Stimulated activated CD4-positive, alpha-beta T cell treated with anti-CD3 and anti-CD28 coated beads, Interleukin-2, amount 100 ng/mL, for 24 hours (primary cell): ENCODE measurements at regions not wholly inside any gene's neighbourhood (a gene's known extent, or its start where the extent isn't known, plus 50 kb on each side); places are given as distances from the start of the nearest gene placed in this dataset.

Experiments
- DNase-seq, 2 donors: peaks; one replicate each; pipeline ENCODE4 v3.0.0-alpha.2; 2020

DNA sequence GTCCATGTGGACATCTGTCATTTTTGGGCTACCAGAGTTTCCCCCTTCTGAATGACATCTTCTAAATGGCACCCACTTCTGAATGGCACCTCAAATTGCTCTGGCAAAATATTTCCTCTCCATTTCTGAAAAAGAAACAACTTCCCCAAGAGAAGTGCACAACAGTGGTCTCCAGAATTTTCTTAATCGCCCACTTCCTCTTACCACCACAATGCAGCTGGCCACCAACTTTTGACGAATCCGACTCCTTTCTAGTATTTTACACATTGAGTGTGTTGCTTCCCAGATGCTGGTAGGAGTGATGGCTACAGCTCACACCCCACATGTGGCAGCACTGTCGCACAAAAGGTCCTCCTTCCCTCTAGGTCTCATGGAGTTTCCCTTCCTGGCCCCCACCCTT lies 216.1 kb downstream of the FOXA2 start:
- no peak for DNase-seq

DNA sequence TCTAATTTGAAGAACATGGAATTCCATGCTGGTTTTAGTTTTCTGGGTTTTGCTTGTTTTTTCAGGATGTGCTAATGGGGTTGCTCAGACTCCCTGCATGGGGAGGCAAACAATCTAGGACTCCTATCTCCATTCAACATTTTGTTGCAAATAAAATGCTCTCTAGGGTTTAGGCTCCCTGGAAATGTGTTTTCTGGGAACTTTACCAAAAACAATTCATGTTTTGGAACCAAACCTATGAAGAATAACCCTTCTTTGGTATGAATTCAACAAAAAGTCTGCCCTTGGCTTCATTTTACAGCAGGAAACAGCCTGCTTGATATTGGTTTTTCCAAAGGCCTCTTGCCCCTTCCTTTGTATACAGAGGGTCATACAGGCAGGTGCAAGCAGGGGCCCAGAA lies 217.7 kb downstream of the FOXA2 start:
- DNase-seq: no peak

DNA sequence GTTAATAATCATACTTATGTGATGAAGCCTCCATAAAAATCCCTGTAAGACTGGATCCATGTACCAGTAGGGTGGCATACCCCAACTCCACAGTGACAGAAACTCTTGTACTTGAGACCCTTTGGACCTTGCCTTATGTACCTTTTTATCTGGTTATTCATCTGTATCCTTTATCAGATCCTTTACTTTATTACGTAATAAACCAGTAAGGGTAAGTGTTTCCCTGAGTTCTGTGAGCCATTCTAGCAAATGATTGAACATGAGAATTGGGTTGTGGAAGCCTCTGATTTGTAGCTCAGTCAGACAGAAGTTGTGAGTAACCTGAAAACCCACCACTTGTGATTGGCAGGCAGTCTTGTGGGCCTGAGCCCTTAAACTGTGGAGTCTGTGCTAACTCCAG lies 229.7 kb downstream of the FOXA2 start:
- DNase-seq: no peak

DNA sequence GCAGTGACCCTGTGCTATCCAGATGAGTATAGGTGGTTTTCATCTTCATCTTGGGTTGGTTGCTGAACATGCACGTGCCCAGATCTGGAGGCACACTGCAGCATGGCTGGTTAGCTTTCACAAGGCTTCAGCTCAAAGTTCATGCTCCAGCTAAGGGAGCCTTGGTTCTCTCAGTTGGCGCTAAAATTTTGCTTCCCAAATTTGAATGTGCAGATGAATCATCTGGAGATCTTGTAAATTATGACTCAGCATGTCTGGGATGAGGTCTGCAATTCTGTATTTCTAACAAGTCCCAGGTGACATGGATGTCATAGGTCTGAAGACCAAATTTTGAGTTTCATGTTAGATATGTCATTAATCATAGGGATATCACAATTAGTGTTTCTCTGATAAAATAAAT lies 230.8 kb downstream of the FOXA2 start:
- no peak for DNase-seq

DNA sequence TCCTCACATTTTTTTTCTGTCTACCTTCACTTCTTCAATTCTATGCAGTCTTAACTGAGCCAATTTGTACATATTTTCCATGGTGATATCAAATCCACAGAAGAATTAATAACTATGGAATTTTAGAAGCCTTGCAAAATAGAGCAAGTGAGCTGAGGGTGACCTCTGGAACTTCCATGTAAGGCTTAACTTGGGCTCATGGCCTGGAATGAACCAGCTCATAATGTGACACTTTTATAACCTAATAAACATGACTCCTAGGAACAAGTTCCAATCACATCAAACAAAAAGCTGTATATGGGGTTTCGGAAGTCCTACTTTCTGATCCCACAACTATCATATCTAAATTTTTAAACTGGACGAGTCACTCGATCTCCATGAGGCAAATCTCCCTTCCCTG lies 232.4 kb downstream of the FOXA2 start:
- no peak for DNase-seq

- no peak for DNase-seq
These were observed 233.7 kb downstream of the FOXA2 start for GRCh38 chr20:22350624-22351023.

GRCh38 chr20:22348010-22348409 lies 236.4 kb downstream of the FOXA2 start:
- no peak for DNase-seq

- no peak for DNase-seq
These were observed 237.7 kb downstream of the FOXA2 start for GRCh38 chr20:22346716-22347115.

GRCh38 chr20:22343612-22344011 lies 240.8 kb downstream of the FOXA2 start:
- no peak for DNase-seq

DNA sequence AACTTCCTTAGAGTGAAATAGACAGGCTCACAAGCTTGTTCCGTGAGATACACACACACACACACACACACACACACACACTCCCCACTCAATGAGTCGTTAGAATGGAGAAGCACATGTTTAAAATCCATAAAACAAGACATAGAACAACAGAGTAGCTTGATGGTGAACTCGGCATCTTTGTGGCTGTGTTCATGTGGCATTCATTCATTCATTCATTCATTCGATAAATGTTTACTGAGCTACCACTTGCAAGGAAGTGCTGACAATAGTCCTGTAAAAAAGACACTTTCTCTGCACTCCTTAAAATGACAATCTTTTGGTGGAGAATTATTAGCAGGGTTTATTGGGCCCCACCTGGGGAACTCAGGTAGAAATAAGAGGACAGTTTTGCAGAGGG lies 242.0 kb downstream of the FOXA2 start:
- DNase-seq: no peak

- DNase-seq: no peak
These were observed 242.9 kb downstream of the FOXA2 start for GRCh38 chr20:22341508-22341907.

GRCh38 chr20:22339946-22340345 lies 244.4 kb downstream of the FOXA2 start:
- no peak for DNase-seq

GRCh38 chr20:22339091-22339881 lies 245.1 kb downstream of the FOXA2 start:
- peak in 1 of 2 donors; percentile 27 for DNase-seq

- no peak for DNase-seq
These were observed 246.1 kb downstream of the FOXA2 start for GRCh38 chr20:22338140-22338708.

DNA sequence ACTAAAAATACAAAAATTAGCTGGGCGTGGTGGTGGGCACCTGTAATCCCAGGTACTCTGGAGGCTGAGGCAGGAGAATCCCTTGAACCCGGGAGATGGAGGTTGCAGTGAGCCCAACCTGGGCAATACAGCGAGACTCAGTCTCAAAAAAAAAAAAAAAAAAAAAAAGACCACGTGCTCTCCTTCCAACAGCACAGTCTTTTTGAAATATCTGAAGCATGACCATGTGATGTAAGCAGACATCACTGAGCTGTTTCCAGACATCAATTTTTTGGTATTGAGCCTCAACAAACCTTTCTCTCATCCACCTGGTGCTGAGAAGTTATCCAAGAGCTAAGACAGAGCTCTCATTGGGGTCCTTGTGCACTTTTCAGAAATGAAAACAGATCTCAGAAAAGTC lies 249.2 kb downstream of the FOXA2 start:
- DNase-seq: no peak

DNA sequence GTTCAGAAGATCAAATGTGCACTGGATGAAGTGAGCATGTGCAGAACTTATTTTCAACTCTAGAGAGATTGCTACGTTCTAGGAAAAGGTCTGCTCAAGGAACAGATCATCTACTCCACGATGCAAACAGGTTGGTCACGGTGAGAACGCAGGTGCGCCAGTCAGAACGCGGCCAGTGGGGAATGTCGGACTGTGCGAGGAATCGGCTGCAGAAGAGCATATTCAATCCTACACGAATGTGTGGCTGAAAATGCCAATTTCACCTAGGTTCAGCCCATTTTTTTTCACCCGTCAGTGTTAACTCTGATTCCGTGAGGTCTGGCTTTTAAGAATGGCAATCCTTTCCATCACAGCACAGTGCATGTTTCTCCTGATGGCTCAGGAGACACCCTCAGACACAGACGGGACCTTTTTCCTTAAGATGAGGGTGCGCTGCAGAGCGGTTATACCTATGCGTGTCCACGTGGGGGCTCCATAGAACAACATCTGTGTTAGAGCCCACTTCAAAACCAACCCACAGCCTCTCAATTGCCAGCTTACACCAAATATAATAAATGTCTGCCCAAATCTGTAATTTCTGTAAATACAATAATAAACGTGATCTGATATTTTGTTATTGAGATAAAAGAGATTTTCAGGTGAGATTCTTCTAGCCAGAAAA lies 250.4 kb downstream of the FOXA2 start:
- DNase-seq: peak; percentile 25 to 49

GRCh38 chr20:22324505-22324904 lies 259.9 kb downstream of the FOXA2 start:
- DNase-seq: no peak

DNA sequence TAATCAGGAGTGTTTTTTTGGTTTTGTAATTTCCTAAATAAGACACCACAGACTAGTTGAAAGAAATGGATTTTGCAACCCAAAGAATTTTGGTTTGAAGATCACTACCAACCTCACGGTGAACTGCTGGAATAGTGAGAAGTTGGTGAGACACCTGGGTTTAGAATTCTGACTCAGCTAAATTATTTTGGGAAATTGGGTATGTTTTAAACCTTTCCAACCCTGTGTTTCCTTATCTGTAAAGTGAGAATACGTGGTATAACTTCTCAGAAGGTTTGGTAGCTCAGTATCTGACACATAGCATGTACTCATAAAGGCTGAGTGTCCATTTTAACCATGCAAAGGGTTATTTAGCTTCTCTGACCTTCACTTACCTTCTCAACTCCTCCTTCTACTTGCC lies 261.9 kb downstream of the FOXA2 start:
- no peak for DNase-seq

- no peak for DNase-seq
These were observed 263.2 kb downstream of the FOXA2 start for GRCh38 chr20:22321191-22321590.

DNA sequence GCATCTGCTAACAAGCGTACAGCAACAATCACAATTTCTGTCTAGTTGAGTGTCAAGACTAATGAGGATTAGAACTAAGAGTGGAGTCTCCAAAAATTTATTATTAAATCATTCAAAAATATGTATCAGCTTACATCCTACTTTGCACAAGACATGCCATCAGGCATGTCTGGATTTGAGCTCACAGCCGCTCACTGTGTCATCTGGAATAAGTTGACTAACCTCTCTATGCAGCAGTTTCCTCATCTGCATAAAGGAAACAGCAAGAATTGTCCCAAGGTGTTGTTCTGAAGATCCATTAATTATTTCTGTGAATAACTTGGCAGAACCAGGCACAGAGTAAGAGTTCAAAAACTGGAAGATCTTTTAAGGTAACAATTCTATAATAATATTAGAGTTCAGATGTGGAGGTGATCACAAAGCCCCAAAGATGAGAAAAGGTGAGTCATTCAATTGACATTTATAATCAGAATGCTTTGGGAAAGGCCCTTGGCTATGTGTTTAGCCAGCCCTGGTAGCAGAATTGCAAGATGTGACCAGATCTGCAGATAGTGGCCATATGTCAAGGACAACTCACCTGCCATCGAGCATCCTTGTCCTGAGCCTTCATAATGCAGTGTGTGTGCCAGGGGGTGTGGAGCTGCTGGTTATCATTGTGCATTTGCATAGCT lies 264.0 kb downstream of the FOXA2 start:
- DNase-seq: no peak

DNA sequence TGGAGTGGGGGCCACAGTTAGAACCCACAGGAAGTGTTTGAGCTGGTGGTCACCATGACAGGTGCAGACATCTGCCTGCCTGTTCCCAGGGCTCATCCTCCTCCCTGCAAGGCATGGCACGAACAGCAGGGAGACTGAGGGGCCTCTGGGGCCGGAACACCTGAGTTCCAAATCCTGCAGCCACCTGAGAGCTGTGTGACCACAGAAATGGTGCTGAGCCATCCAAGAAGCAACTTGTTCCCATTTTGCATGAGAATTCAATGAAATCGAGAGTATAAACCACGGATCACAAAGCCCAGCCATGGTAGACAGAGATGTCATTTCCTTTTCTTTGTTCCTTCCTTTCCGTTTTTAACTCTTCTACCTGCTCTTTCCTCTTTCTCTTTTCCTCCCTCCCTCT lies 268.6 kb downstream of the FOXA2 start:
- no peak for DNase-seq

GRCh38 chr20:22315073-22315472 lies 269.3 kb downstream of the FOXA2 start:
- no peak for DNase-seq

GRCh38 chr20:22312744-22313346 lies 271.5 kb downstream of the FOXA2 start:
- no peak for DNase-seq
